HG02938 (cell line): ENCODE measurements at regions not wholly inside any gene's neighbourhood (a gene's known extent, or its start where the extent isn't known, plus 50 kb on each side); places are given as distances from the start of the nearest gene placed in this dataset.

ENCODE experiments used
- ATAC-seq: cut with Tn5 transposase; IDR thresholded peaks from one replicate; pipeline ENCODE4 v1.9.1; 2021; ENCODE audit warnings: mild to moderate bottlenecking, moderate library complexity; ENCODE audit not compliant: unreplicated experiment

- ATAC-seq = no peak
Measured at GRCh38 chr9:22389271-22389670, 57.4 kb upstream of the DMRTA1 start.

GRCh38 chr9:22392523-22392922, 54.1 kb upstream of the DMRTA1 start:
- no peak for ATAC-seq

- ATAC-seq = no peak
Measured at GRCh38 chr9:22395687-22396141, 50.9 kb upstream of the DMRTA1 start.
